IMR-90 (cell line): ENCODE measurements at regions not wholly inside any gene's neighbourhood (a gene's known extent, or its start where the extent isn't known, plus 50 kb on each side); places are given as distances from the start of the nearest gene placed in this dataset.

Source experiments
- BHLHE40 ChIP-seq: fragments of 150-350 bp; IDR thresholded peaks from 2 replicates; pipeline ENCODE4 v1.6.1; 2016; ENCODE audit warnings: mild to moderate bottlenecking, low read depth, low read length
- CHD1 ChIP-seq: IDR thresholded peaks from 2 replicates; pipeline ENCODE4 v1.6.1; 2012; ENCODE audit warnings: low read depth, low read length, improper control_type of control experiment
- CTCF ChIP-seq: conservative IDR thresholded peaks from 2 replicates; pipeline ENCODE4 v1.5.1; 2012; ENCODE audit warnings: mild to moderate bottlenecking, low read depth, low read length, improper control_type of control experiment
- MAZ ChIP-seq: IDR thresholded peaks from 2 replicates; pipeline ENCODE4 v1.6.1; 2012; ENCODE audit warnings: low read depth, mild to moderate bottlenecking, low read length, improper control_type of control experiment, moderate library complexity, borderline replicate concordance
- POLR2A ChIP-seq: IDR thresholded peaks from 2 replicates; pipeline ENCODE4 v1.6.1; 2012; ENCODE audit warnings: mild to moderate bottlenecking, low read depth, low read length
- SMC3 ChIP-seq: fragments of 150-350 bp; IDR thresholded peaks from 2 replicates; pipeline ENCODE4 v1.6.1; 2016; ENCODE audit warnings: low read depth, mild to moderate bottlenecking, antibody characterized with exemption, low read length, moderate library complexity
- USF2 ChIP-seq: fragments of 150-350 bp; IDR thresholded peaks from 2 replicates; pipeline ENCODE4 v1.6.1; 2017; ENCODE audit warnings: mild to moderate bottlenecking, antibody characterized with exemption, low read length, low read depth

- no peak for TF ChIP-seq POLR2A
- TF ChIP-seq CHD1: no peak
- TF ChIP-seq CTCF: no peak
- TF ChIP-seq BHLHE40: no peak
- no peak for TF ChIP-seq SMC3
- no peak for TF ChIP-seq MAZ
- no peak for TF ChIP-seq USF2
Measured at GRCh38 chr15:30008156-30008555, 74.6 kb upstream of the GOLGA8J start.
